GM12878 (cell line): ENCODE measurements at regions not wholly inside any gene's neighbourhood (a gene's known extent, or its start where the extent isn't known, plus 50 kb on each side); places are given as distances from the start of the nearest gene placed in this dataset.

Experiments used
- ATAC-seq: fragments of 200-7000 bp; cut with Tn5 transposase; 3 replicates; pipeline ENCODE4 v1.9.1; 2020; ENCODE audit warnings: mild to moderate bottlenecking, moderate library complexity
- BruUV-seq: library from RNA; stranded (reverse); fragments of 400-500 nt; replicated peaks from 2 replicates; lab custom pipeline; 2021; lab: Mats Ljungman, UMichigan
- CTCF ChIA-PET: fragments of 300-600 bp; sonication (Branson Sonifier 250); formaldehyde crosslinking; extraction: SDS; loops from one replicate; lab custom pipeline; 2021; ENCODE audit warnings: inconsistent platforms; lab: Yijun Ruan, JAX
- POLR2A ChIA-PET: fragments of 350-600 bp; formaldehyde crosslinking; extraction: SDS; loops from one replicate; lab custom pipeline; 2021; ENCODE audit warnings: inconsistent platforms; lab: Charles Lee
- RAD21 ChIA-PET: fragments of 300-600 bp; sonication (Branson Sonifier 250); formaldehyde crosslinking; loops from one replicate; lab custom pipeline; 2023; ENCODE audit warnings: antibody characterized with exemption; ENCODE audit not compliant: unreplicated experiment; lab: Charles Lee
- SMC1A ChIA-PET: fragments of 300-600 bp; sonication (Branson Sonifier 250); formaldehyde crosslinking; loops from one replicate; lab custom pipeline; 2023; ENCODE audit not compliant: unreplicated experiment, uncharacterized antibody; lab: Charles Lee
- DNase-seq: peaks from one replicate; pipeline ENCODE4 v3.0.0-alpha.2; 2011; ENCODE audit warnings: low read depth, low spot score
- FAIRE-seq: peaks from 3 replicates; lab custom pipeline; 2011; peaks lifted over from hg19 to GRCh38; lab: Jason Lieb, UNC
- H2AFZ ChIP-seq: 2 replicates; pipeline ENCODE4 v1.6.0; 2011; ENCODE audit warnings: low read depth, low read length, control low read depth; ENCODE audit not compliant: control insufficient read depth
- H3K27ac ChIP-seq: 2 replicates; pipeline ENCODE4 v1.5.1; 2011; ENCODE audit warnings: control low read depth; ENCODE audit not compliant: control insufficient read depth, insufficient read depth
- H3K27me3 ChIP-seq, 2 experiments: replicated peaks in 1 of 2; 2 replicates each; pipeline versions ENCODE4 v1.6.0 to v1.6.1; 2011; ENCODE audit warnings: low read length in 1 of 2; ENCODE audit not compliant: control insufficient read depth in 2 of 2, insufficient read depth in 2 of 2
- H3K36me3 ChIP-seq, 2 experiments: 2 replicates each; pipeline ENCODE4 v1.5.1; 2011; ENCODE audit warnings: low read length in 1 of 2; ENCODE audit not compliant: control insufficient read depth in 2 of 2, insufficient read depth in 2 of 2
- H3K4me1 ChIP-seq: 2 replicates; pipeline ENCODE4 v1.6.1; 2011; ENCODE audit warnings: mild to moderate bottlenecking, low read length, moderate library complexity, mixed read lengths; ENCODE audit not compliant: control insufficient read depth, insufficient read depth
- H3K4me2 ChIP-seq: 2 replicates; pipeline ENCODE4 v1.6.0; 2011; ENCODE audit warnings: control low read depth; ENCODE audit not compliant: control insufficient read depth, insufficient read depth
- H3K4me3 ChIP-seq: fragments of 200-600 bp; sonication (generic); 2 replicates; pipeline ENCODE4 v1.5.1; 2016
- H3K79me2 ChIP-seq: 2 replicates; pipeline ENCODE4 v1.6.0; 2011; ENCODE audit warnings: low read length; ENCODE audit not compliant: control insufficient read depth, insufficient read depth
- H3K9ac ChIP-seq: 2 replicates; pipeline ENCODE4 v1.8.0; 2011; ENCODE audit warnings: low read length, control low read depth, mixed read lengths; ENCODE audit not compliant: control insufficient read depth, insufficient read depth
- H3K9me3 ChIP-seq: replicated peaks from 3 replicates; pipeline ENCODE4 v1.5.1; 2011; ENCODE audit warnings: mild to moderate bottlenecking, low read length; ENCODE audit not compliant: control insufficient read depth, insufficient read depth
- H4K20me1 ChIP-seq: 2 replicates; pipeline ENCODE4 v1.6.0; 2011; ENCODE audit not compliant: control insufficient read depth, insufficient read depth
- ASH2L ChIP-seq: fragments of 300-600, 200-600 bp; sonication (generic); IDR thresholded peaks from 2 replicates; pipeline ENCODE4 v1.6.1; 2017; ENCODE audit warnings: low read depth, mild to moderate bottlenecking, borderline replicate concordance
- ATF7 ChIP-seq: fragments of 450-650 bp; IDR thresholded peaks from 2 replicates; pipeline ENCODE4 v1.6.1; 2016; ENCODE audit warnings: low read depth, mild to moderate bottlenecking
- CBX3 ChIP-seq: fragments of 200-600 bp; sonication (generic); IDR thresholded peaks from 2 replicates; pipeline ENCODE4 v1.6.1; 2016; ENCODE audit warnings: low read depth, borderline replicate concordance
- ELK1 ChIP-seq: IDR thresholded peaks from 2 replicates; pipeline ENCODE4 v1.6.1; 2012; ENCODE audit warnings: low read depth, low read length, improper control_type of control experiment
- HSF1 ChIP-seq: fragments of 150-350 bp; IDR thresholded peaks from 2 replicates; pipeline ENCODE4 v1.6.1; 2014; ENCODE audit warnings: mild to moderate bottlenecking, low read depth, low read length
- MTA3 ChIP-seq: IDR thresholded peaks from 2 replicates; pipeline ENCODE4 v1.6.1; 2012; ENCODE audit warnings: low read length, inconsistent platforms, borderline replicate concordance
- PAX8 ChIP-seq: fragments of 450-650 bp; IDR thresholded peaks from 2 replicates; pipeline ENCODE4 v1.6.1; 2017; ENCODE audit warnings: mild to moderate bottlenecking, moderate library complexity
- RFX5 ChIP-seq: IDR thresholded peaks from 2 replicates; pipeline ENCODE4 v1.6.1; 2011; ENCODE audit warnings: low read depth, low read length, improper control_type of control experiment
- SIN3A ChIP-seq: IDR thresholded peaks from 2 replicates; pipeline ENCODE4 v1.6.1; 2012; ENCODE audit warnings: low read depth, low read length, improper control_type of control experiment
- SREBF2 ChIP-seq: IDR thresholded peaks from 2 replicates; pipeline ENCODE4 v1.6.1; 2012; ENCODE audit warnings: mild to moderate bottlenecking, low read length
- ZBTB33 ChIP-seq: fragments of 450-650 bp; IDR thresholded peaks from 2 replicates; pipeline ENCODE4 v1.6.1; 2017; ENCODE audit warnings: mild to moderate bottlenecking
- WGBS: methylation state at CpG from one replicate; pipeline ENCODE4 v1.1.6; 2016; ENCODE audit warnings: low lambda C conversion rate; ENCODE audit not compliant: insufficient replicate concordance, insufficient coverage; ENCODE audit errors: missing lambda C conversion rate; 5-methylcytosine and 5-hydroxymethylcytosine counted together
- in situ Hi-C: fragments of 300-500 bp; cut with MboI; formaldehyde crosslinking; loops from 9 replicates; pipeline ENCODE4 v1.14.3; 2018; ENCODE audit warnings: mixed read lengths
- intact Hi-C: fragments of 100-400 bp; cut with micrococcal nuclease; formaldehyde crosslinking; loops from one replicate; pipeline ENCODE4 v1.14.2; 2022; ENCODE audit not compliant: unreplicated experiment
- TF ChIP-seq, protein P1 (sequence below): fragments of 150-350 bp; IDR thresholded peaks from 2 replicates; pipeline ENCODE4 v1.6.1; 2016; ENCODE audit warnings: low read depth, low read length

DNA sequence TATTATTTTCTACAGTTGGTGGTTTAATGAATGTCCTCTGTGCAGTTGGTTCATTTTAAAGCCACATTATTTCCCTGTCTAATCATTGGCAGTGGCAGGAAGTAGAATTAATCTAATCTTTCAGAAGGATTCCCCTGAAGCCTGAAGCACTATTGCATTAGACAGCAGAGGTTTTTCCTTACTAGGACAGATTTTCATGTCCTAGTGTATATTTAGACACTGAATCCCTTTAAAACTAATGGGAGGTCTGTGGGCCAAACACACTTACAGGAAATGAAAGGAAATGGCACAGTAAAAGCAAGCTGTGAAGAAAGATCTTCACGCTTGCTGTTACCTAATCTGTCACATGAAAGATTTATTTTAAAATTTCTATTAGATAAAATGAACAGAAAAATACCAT is 165.2 kb downstream of the SLC39A8 start:
- Histone ChIP-seq H3K27ac (no peak overlapping the region), H4K20me1 (no peaks in the 10 kb centered on the region), H3K4me3 (no peak overlapping the region), H2AFZ (no peak overlapping the region), H3K4me1 (no peaks in the 10 kb centered on the region), H3K4me2 (no peak overlapping the region), H3K79me2 (no peaks in the 10 kb centered on the region), H3K9ac (no peak overlapping the region), H3K9me3 (no peaks in the 10 kb centered on the region)
- SMC1A ChIA-PET = no interaction called here
- no peak for DNase-seq
- CTCF ChIA-PET = no interaction called here
- intact Hi-C loops = no loop called here
- BruUV-seq = no TSS peak
- POLR2A ChIA-PET = no interaction called here
- RAD21 ChIA-PET = no interaction called here
- TF ChIP-seq HSF1 (no peak), MTA3 (no peak), ZBTB33 (no peak), SIN3A (no peak), PAX8 (no peak), SREBF2 (no peak), ELK1 (no peak), ATF7 (no peak), ASH2L (no peak), RFX5 (no peak), CBX3 (no peak)
- TF ChIP-seq, protein P1, sequence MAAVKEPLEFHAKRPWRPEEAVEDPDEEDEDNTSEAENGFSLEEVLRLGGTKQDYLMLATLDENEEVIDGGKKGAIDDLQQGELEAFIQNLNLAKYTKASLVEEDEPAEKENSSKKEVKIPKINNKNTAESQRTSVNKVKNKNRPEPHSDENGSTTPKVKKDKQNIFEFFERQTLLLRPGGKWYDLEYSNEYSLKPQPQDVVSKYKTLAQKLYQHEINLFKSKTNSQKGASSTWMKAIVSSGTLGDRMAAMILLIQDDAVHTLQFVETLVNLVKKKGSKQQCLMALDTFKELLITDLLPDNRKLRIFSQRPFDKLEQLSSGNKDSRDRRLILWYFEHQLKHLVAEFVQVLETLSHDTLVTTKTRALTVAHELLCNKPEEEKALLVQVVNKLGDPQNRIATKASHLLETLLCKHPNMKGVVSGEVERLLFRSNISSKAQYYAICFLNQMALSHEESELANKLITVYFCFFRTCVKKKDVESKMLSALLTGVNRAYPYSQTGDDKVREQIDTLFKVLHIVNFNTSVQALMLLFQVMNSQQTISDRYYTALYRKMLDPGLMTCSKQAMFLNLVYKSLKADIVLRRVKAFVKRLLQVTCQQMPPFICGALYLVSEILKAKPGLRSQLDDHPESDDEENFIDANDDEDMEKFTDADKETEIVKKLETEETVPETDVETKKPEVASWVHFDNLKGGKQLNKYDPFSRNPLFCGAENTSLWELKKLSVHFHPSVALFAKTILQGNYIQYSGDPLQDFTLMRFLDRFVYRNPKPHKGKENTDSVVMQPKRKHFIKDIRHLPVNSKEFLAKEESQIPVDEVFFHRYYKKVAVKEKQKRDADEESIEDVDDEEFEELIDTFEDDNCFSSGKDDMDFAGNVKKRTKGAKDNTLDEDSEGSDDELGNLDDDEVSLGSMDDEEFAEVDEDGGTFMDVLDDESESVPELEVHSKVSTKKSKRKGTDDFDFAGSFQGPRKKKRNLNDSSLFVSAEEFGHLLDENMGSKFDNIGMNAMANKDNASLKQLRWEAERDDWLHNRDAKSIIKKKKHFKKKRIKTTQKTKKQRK = no peak
- TF ChIP-seq, all 136 proteins: peak for 0
- 30% methylated on average over 1 of the region's 1 CpG for WGBS
- Histone ChIP-seq H3K27me3 (no peaks in the 10 kb centered on the region), H3K36me3 (no peaks in the 10 kb centered on the region)
- ATAC-seq = no peak
- in situ Hi-C loops = no loop called here
- FAIRE-seq = no peak
